ENCODE measurements at regions not wholly inside any gene's neighbourhood (a gene's known extent, or its start where the extent isn't known, plus 50 kb on each side); places are given as distances from the start of the nearest gene placed in this dataset.

- Mint-ChIP-seq H3K4me3 (no peak overlapping the region), H3K4me1 (peaks cover 0 to 13% (median 6%) of the 10 kb centered on the region in 4 donors), H3K36me3 (peaks cover 0 to 20% (median 17%) of the 10 kb centered on the region in 3 donors), H3K9me3 (peaks cover 7 to 26% (median 18%) of the 10 kb centered on the region in 9 donors), H3K27me3 (no peaks in the 10 kb centered on the region), H3K27ac (peak overlapping the region in 1 of 10 donors; percentile 17)
- POLR2A ChIA-PET: no interaction called here
- ATAC-seq: no peak
- DNase-seq: no peak
Measured at GRCh38 chr3:59290358-59290757, 240.5 kb upstream of the CFAP20DC start.

DNA sequence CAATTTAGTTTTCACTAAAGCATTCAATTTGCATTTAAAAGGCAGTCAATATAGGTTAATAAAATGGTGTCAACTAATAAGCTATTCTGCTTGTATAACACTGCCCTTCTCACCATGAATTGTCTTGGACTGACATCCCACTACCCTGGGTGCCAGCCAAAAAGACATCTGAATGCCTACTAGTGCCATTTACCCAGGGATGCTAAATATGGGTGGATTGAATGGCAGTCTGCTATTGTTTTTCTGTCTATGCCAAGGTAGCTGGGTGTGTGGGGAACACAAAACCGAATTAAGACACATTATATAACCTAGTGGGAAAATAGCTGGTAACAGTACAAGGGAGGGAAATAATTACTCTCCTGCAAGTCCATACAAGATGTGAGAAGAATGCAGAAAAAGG lies 240.0 kb upstream of the CFAP20DC start:
- ATAC-seq: no peak
- Mint-ChIP-seq H3K36me3 (peaks cover 0 to 17% (median 14%) of the 10 kb centered on the region in 3 donors), H3K4me1 (peaks cover 0 to 13% (median 6%) of the 10 kb centered on the region in 4 donors), H3K9me3 (peaks cover 5 to 22% (median 16%) of the 10 kb centered on the region in 9 donors), H3K27ac (peak overlapping the region in 1 of 10 donors; percentile 79), H3K27me3 (no peaks in the 10 kb centered on the region), H3K4me3 (no peak overlapping the region)
- POLR2A ChIA-PET: no interaction called here
- no peak for DNase-seq

DNA sequence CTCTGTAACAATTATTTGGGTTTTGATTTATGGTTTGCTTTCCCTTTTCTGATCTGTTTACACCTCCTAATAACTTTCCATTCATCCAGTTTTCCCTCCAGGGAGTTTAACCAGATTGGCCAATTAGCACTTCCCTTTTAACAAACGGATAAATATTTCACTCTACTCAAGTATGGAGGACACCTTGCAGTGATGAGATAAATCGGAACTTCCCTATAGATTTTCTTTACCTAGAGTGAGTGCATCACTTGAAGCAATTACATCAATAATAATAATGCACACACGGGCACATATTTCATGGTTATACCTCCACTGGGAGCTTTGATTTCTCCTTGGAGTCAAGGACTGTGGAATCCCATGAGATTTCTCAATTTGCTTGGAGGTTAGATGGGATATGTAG lies 239.1 kb upstream of the CFAP20DC start:
- Mint-ChIP-seq H3K9me3 (peaks cover 5 to 16% (median 12%) of the 10 kb centered on the region in 9 donors), H3K4me3 (no peak overlapping the region)
- ATAC-seq: no peak

GRCh38 chr3:59286791-59287531 lies 237.1 kb upstream of the CFAP20DC start:
- no peak overlapping the region for H3K4me3 Mint-ChIP-seq
- no peak overlapping the region for H3K27ac Mint-ChIP-seq
- no peaks in the 10 kb centered on the region for H3K36me3 Mint-ChIP-seq
- H3K27me3 Mint-ChIP-seq: peaks cover 0 to under 1% (median 0%) of the 10 kb centered on the region in 5 donors
- peaks cover 0 to 3% (median 0%) of the 10 kb centered on the region in 9 donors for H3K9me3 Mint-ChIP-seq
- POLR2A ChIA-PET: no interaction called here
- no peak for ATAC-seq
- H3K4me1 Mint-ChIP-seq: peaks cover 0 to 13% (median 6%) of the 10 kb centered on the region in 4 donors
- DNase-seq: no peak

More for the DNA sequence above, 239.1 kb upstream of the CFAP20DC start:
- H3K36me3 Mint-ChIP-seq: peaks cover 0 to 14% (median 12%) of the 10 kb centered on the region in 3 donors
- H3K4me1 Mint-ChIP-seq: peaks cover 0 to 13% (median 6%) of the 10 kb centered on the region in 4 donors
- no peak for DNase-seq
- H3K27me3 Mint-ChIP-seq: no peaks in the 10 kb centered on the region
- H3K27ac Mint-ChIP-seq: no peak overlapping the region
- POLR2A ChIA-PET: no interaction called here

DNA sequence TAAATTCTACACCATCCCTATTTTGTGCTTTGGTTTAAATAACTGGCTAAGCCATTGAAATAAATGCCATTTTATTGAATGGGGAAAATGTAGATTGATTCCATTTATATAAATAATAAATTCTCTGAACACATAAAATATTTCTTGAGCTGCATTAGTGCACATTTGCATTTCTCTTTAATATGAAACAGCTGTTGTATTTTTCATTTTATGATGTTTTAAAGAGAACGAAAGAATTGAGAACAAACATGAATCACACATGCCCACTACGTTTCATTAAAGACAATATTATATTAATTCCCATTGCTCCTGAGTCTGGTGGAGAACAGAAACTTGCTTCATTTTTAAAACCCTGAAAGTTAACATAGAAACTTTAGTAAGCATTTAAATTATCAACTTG lies 235.7 kb upstream of the CFAP20DC start:
- DNase-seq: no peak
- no peak for ATAC-seq
- no peaks in the 10 kb centered on the region for H3K36me3 Mint-ChIP-seq
- H3K9me3 Mint-ChIP-seq: no peaks in the 10 kb centered on the region
- peaks cover 0 to 4% (median 0%) of the 10 kb centered on the region in 5 donors for H3K27me3 Mint-ChIP-seq
- no peak overlapping the region for H3K4me3 Mint-ChIP-seq
- POLR2A ChIA-PET: no interaction called here
- H3K4me1 Mint-ChIP-seq: peaks cover 0 to 6% (median 5%) of the 10 kb centered on the region in 4 donors
- no peak overlapping the region for H3K27ac Mint-ChIP-seq

DNA sequence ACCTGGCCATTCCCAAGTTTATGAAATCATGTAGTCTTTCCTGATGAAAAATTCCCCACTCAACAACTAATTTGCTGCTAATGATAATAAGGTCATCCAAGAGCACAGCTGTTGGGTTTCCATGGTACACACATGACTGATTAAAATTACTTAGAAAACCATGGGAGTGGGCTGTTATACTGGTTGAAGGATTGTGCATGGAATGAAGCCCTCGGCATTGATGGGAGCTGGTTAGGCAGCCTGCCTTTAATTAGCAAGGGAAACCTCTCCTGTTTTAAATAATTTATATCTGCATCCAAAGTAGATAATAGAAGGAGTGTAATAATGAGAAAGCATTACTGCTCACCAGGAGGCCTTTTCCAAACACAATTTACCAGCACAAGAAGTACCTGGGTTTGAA lies 235.1 kb upstream of the CFAP20DC start:
- no peak for ATAC-seq
- no peak for DNase-seq
- Mint-ChIP-seq H3K36me3 (no peaks in the 10 kb centered on the region), H3K27me3 (peaks cover 0 to 4% (median 0%) of the 10 kb centered on the region in 5 donors), H3K9me3 (no peaks in the 10 kb centered on the region), H3K27ac (no peak overlapping the region), H3K4me1 (peaks cover 0 to 4% (median 0%) of the 10 kb centered on the region in 4 donors), H3K4me3 (no peak overlapping the region)
- POLR2A ChIA-PET: no interaction called here

DNA sequence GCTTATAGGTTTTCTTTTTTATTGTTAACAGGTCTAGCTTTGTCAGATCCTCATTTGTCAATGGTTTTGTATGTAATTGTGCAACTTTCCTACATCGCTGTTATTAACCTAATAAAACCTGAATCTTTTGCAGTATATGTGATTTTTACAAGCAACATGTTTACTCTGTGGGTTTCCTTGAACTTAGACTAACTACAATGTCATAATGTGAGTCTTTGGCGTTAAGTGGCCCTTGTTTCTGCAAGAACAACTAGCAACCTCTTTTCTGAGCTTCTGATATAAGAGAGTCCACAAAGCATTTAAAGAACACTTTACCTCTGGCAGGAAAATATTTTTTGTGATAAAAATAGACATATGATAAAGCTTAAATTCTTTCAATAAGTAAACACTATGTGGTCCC lies 230.3 kb upstream of the CFAP20DC start:
- POLR2A ChIA-PET: no interaction called here
- no peak for ATAC-seq
- DNase-seq: no peak
- Mint-ChIP-seq H3K27me3 (peaks cover 0 to 4% (median 0%) of the 10 kb centered on the region in 5 donors), H3K36me3 (no peaks in the 10 kb centered on the region), H3K4me1 (peaks cover 0 to 4% (median 0%) of the 10 kb centered on the region in 4 donors), H3K4me3 (no peak overlapping the region), H3K27ac (no peak overlapping the region), H3K9me3 (no peaks in the 10 kb centered on the region)

DNA sequence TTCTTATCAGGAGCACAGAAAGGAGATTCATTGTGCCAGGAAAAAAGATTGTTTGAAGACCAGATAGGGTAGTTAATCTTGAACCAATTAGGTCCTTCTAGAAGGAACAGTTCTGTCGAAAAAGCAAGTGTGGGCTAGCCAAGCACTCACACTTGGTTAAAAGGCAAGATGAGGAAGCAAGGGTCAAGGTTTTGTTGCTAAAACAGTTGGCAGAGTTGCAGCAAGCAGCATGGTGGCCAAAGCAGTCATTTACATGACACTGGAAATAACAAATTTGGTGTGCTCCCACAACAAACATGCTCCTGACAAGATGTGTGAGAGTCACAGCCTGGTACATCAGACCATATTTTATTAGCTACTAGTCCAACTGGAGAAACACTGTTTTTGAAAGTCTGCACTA lies 228.0 kb upstream of the CFAP20DC start:
- no peak overlapping the region for H3K4me3 Mint-ChIP-seq
- peaks cover 0 to 6% (median 0%) of the 10 kb centered on the region in 4 donors for H3K4me1 Mint-ChIP-seq
- POLR2A ChIA-PET: no interaction called here
- no peak for ATAC-seq
- peaks cover 0 to 4% (median 0%) of the 10 kb centered on the region in 5 donors for H3K27me3 Mint-ChIP-seq
- no peak overlapping the region for H3K27ac Mint-ChIP-seq
- no peaks in the 10 kb centered on the region for H3K9me3 Mint-ChIP-seq
- no peaks in the 10 kb centered on the region for H3K36me3 Mint-ChIP-seq
- no peak for DNase-seq

DNA sequence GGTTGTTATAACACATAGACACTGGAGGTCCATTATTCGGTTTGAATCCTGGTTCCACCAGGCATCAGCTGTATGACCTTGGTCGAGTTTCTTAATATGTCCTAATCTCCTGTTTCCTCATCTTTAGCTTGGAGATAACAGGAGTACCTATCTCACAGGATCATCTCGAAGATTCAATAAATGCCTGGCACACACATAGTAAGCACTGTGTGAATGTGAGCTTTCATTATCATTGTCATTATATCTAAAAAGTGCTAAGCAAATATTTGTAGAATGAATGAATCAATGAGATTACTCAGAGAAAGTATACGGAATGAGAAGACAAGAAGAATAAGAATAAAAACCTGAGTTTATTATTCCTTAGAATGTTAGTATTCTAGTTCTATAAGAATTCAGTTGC lies 227.4 kb upstream of the CFAP20DC start:
- H3K4me3 Mint-ChIP-seq: no peak overlapping the region
- POLR2A ChIA-PET: no interaction called here
- no peak for ATAC-seq

GRCh38 chr3:59273976-59274375 lies 224.2 kb upstream of the CFAP20DC start:
- Mint-ChIP-seq H3K9me3 (no peaks in the 10 kb centered on the region), H3K4me3 (no peak overlapping the region), H3K36me3 (no peaks in the 10 kb centered on the region), H3K27me3 (no peaks in the 10 kb centered on the region), H3K4me1 (peaks cover 0 to 2% (median 0%) of the 10 kb centered on the region in 4 donors), H3K27ac (peak overlapping the region in 1 of 10 donors; percentile 36)
- POLR2A ChIA-PET: no interaction called here
- no peak for ATAC-seq
- no peak for DNase-seq

More for the DNA sequence above, 227.4 kb upstream of the CFAP20DC start:
- Mint-ChIP-seq H3K27me3 (peaks cover 0 to 4% (median 0%) of the 10 kb centered on the region in 5 donors), H3K9me3 (no peaks in the 10 kb centered on the region), H3K4me1 (peaks cover 0 to 6% (median 0%) of the 10 kb centered on the region in 4 donors), H3K27ac (no peak overlapping the region), H3K36me3 (no peaks in the 10 kb centered on the region)
- DNase-seq: no peak

DNA sequence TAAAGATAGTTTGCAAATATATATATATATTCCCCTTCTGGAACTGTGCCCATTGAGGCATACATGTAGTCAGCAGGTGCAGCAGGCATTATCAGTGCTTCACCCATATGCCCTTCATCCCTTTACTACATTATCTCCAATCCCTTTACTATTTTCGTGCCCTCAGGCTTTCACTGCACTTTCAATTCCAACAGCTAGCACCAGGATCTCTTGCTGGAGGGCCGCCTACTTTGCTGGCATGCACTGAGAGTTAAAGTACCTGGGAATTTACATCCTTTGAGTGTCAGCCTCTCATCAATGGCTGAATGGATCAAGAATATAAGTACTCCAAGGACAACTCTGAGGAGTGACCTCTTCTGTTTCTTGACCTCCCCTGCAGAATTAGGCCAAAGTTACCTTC lies 222.1 kb upstream of the CFAP20DC start:
- POLR2A ChIA-PET: no interaction called here
- no peak for ATAC-seq

DNA sequence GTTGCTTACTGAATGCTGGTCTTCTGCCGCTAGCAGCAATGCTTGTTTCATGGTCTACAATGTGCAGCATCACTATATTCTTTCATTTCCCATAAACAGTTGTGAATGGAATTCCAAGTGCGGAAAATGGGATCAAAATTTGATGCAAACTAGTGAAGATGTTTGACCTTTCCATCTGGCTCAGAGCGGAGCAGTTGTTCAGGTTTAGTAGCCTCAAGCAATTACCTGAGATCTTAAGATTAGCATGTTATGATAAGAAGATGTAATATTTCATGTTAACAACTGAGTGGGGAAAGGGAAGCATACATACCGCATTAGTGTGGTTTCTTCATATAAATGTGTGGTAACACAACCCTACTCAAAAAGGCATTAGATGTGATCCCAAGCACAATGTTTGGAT lies 221.1 kb upstream of the CFAP20DC start:
- Mint-ChIP-seq H3K27ac (no peak overlapping the region), H3K4me3 (no peak overlapping the region), H3K9me3 (no peaks in the 10 kb centered on the region), H3K4me1 (peaks cover 0 to 2% (median 0%) of the 10 kb centered on the region in 4 donors), H3K27me3 (no peaks in the 10 kb centered on the region), H3K36me3 (no peaks in the 10 kb centered on the region)
- DNase-seq: no peak
- no peak for ATAC-seq
- POLR2A ChIA-PET: no interaction called here

More for the DNA sequence above, 222.1 kb upstream of the CFAP20DC start:
- H3K36me3 Mint-ChIP-seq: no peaks in the 10 kb centered on the region
- DNase-seq: no peak
- H3K9me3 Mint-ChIP-seq: no peaks in the 10 kb centered on the region
- H3K4me3 Mint-ChIP-seq: no peak overlapping the region
- no peaks in the 10 kb centered on the region for H3K27me3 Mint-ChIP-seq
- H3K27ac Mint-ChIP-seq: no peak overlapping the region
- peaks cover 0 to 2% (median 0%) of the 10 kb centered on the region in 4 donors for H3K4me1 Mint-ChIP-seq

- Mint-ChIP-seq H3K4me3 (no peak overlapping the region), H3K9me3 (no peaks in the 10 kb centered on the region), H3K4me1 (peaks cover 0 to 2% (median 0%) of the 10 kb centered on the region in 4 donors), H3K27me3 (no peaks in the 10 kb centered on the region), H3K36me3 (no peaks in the 10 kb centered on the region), H3K27ac (no peak overlapping the region)
- POLR2A ChIA-PET: no interaction called here
- DNase-seq: no peak
- ATAC-seq: no peak
Measured at GRCh38 chr3:59270209-59270608, 220.4 kb upstream of the CFAP20DC start.

DNA sequence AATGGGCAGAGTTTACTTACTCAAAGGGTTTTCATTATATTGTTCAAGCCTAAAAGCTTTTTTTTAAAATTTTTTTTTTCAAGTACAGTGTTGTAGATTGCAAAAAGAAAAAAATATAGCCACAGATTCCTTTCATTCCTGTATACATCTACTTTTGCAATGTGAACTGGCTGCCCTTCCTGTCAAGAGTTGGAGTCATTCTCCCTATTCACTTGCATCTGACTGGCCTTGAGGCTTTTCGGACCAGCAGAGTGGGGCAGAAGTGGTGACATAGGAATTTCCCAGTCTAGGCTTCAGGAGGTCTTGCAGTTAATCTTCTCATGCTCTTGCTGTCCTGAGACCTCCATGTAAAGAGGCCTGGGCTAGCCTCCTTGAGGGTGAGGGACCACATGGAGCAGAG lies 218.3 kb upstream of the CFAP20DC start:
- ATAC-seq (no peak), DNase-seq (no peak)
- no peaks in the 10 kb centered on the region for H3K4me1 Mint-ChIP-seq
- H3K4me3 Mint-ChIP-seq: no peak overlapping the region
- H3K36me3 Mint-ChIP-seq: peaks cover 0 to 14% (median 11%) of the 10 kb centered on the region in 3 donors
- POLR2A ChIA-PET: no interaction called here
- no peaks in the 10 kb centered on the region for H3K27me3 Mint-ChIP-seq
- H3K9me3 Mint-ChIP-seq: peaks cover 0 to 16% (median 5%) of the 10 kb centered on the region in 9 donors
- H3K27ac Mint-ChIP-seq: no peak overlapping the region
